Ovary (tissue), 3 donors: ENCODE measurements at regions not wholly inside any gene's neighbourhood (a gene's known extent, or its start where the extent isn't known, plus 50 kb on each side); places are given as distances from the start of the nearest gene placed in this dataset.

ENCODE experiments used
- EP300 ChIP-seq: sonication (generic); formaldehyde crosslinking; IDR thresholded peaks from one replicate; pipeline ENCODE4 v1.6.1; 2017; ENCODE audit warnings: antibody characterized with exemption
- POLR2A ChIP-seq: fragments of 450-650 bp; IDR thresholded peaks from one replicate; pipeline ENCODE4 v1.6.1; 2017; ENCODE audit warnings: antibody characterized with exemption, mild to moderate bottlenecking, moderate library complexity
- TF ChIP-seq, protein P1 (sequence below), 3 donors: fragments of 450-650 bp in 2 of 3; fragments of 200-600 bp in 1 of 3; IDR thresholded peaks; one replicate each; pipeline versions ENCODE4 v1.5.1 to v1.8.0; 2016 to 2022; ENCODE audit warnings: antibody characterized with exemption in 3 of 3, mild to moderate bottlenecking in 1 of 3
- donor health status: DM: no; HTN: no; CAD: no.

DNA sequence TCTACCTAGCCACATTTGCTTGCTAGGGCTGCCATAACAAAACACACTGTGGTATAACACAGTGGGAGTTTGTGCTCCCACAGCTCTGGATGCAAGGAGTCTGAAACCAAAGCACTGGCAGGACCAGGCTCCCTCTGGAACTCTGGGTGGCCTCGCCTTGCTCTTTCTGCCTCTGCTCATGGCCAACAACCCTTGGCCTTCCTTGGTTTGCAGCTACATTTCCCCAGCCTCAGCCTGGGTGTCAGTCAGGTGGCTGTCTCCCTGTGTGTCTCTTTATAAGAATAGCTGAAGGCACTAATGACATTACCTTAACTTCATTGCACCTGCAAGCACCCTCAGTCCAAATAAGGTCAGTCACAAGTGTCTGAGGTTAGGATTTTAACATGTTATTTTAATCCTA lies 101.0 kb upstream of the IRX2 start:
- no peak for TF ChIP-seq POLR2A
- TF ChIP-seq, protein P1, sequence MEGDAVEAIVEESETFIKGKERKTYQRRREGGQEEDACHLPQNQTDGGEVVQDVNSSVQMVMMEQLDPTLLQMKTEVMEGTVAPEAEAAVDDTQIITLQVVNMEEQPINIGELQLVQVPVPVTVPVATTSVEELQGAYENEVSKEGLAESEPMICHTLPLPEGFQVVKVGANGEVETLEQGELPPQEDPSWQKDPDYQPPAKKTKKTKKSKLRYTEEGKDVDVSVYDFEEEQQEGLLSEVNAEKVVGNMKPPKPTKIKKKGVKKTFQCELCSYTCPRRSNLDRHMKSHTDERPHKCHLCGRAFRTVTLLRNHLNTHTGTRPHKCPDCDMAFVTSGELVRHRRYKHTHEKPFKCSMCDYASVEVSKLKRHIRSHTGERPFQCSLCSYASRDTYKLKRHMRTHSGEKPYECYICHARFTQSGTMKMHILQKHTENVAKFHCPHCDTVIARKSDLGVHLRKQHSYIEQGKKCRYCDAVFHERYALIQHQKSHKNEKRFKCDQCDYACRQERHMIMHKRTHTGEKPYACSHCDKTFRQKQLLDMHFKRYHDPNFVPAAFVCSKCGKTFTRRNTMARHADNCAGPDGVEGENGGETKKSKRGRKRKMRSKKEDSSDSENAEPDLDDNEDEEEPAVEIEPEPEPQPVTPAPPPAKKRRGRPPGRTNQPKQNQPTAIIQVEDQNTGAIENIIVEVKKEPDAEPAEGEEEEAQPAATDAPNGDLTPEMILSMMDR (IDR thresholded peaks at IDR 0.05) = no peak
- no peak for TF ChIP-seq EP300
